ENCODE measurements at regions not wholly inside any gene's neighbourhood (a gene's known extent, or its start where the extent isn't known, plus 50 kb on each side); places are given as distances from the start of the nearest gene placed in this dataset.

DNA sequence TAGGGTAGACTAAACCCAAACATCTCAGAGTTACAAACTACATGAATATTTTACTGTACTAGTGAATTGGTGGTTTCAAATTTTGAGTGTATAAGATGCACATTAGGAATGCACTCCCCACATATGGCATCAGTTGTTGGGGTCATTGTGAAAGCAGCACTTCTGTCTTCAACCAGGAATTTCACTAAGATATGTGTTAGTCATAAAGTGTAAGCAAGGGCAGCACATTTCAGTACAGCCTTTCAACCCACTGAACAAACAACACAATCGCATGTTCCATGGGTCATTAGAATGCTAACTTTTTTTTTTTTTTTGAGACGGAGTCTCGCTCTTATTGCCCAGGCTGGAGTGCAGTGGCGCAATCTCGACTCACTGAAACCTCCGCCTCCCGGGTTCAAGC is 164.1 kb upstream of the MAP2 start:
- TF ChIP-seq FOXP2 (optimal IDR thresholded peaks at IDR 0.05; ENCODE audit: borderline replicate concordance, extremely low read depth, extremely low read length, insufficient read depth) (no peak), REST (IDR thresholded peaks at IDR 0.05; ENCODE audit: insufficient read depth in 1 of 2, low read depth in 2 of 2, low read length in 2 of 2) (no peak), SIN3A (IDR thresholded peaks at IDR 0.05; ENCODE audit: borderline replicate concordance, insufficient read depth, low read length) (no peak), TAF1 (IDR thresholded peaks at IDR 0.05; ENCODE audit: borderline replicate concordance, insufficient read depth, low read length) (no peak), POLR2AphosphoS5 (IDR thresholded peaks at IDR 0.05; ENCODE audit: low read depth, low read length) (no peak)

- TF ChIP-seq TAF1 (IDR thresholded peaks at IDR 0.05; ENCODE audit: borderline replicate concordance, insufficient read depth, low read length) = no peak
- TF ChIP-seq POLR2AphosphoS5 (IDR thresholded peaks at IDR 0.05; ENCODE audit: low read depth, low read length) = no peak
- no peak for TF ChIP-seq SIN3A (IDR thresholded peaks at IDR 0.05; ENCODE audit: borderline replicate concordance, insufficient read depth, low read length)
- no peak for TF ChIP-seq REST (IDR thresholded peaks at IDR 0.05; ENCODE audit: insufficient read depth in 1 of 2, low read depth in 2 of 2, low read length in 2 of 2)
- TF ChIP-seq FOXP2 (optimal IDR thresholded peaks at IDR 0.05; ENCODE audit: borderline replicate concordance, extremely low read depth, extremely low read length, insufficient read depth) = no peak
Measured at GRCh38 chr2:209260281-209260680, 163.6 kb upstream of the MAP2 start.

DNA sequence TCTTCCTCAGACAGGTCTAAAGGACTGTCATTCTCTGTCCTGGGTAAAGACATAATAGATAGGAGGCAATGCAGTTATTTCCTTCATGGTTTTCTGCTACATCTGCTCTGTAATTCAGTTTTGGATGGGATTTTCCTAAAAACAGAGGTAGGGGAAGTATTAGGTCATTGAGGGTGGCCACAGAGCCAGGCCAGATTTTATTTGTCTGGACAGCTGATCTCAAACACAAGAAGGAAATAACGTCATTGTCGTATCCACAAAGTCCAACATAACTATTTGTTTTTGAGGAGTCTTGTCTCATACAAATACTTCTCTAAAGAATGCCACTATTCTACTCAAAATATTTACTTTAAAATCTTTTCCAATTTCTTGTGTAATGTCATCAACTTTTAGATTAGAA is 154.8 kb upstream of the MAP2 start:
- TF ChIP-seq TAF1 (IDR thresholded peaks at IDR 0.05; ENCODE audit: borderline replicate concordance, insufficient read depth, low read length) (no peak), SIN3A (IDR thresholded peaks at IDR 0.05; ENCODE audit: borderline replicate concordance, insufficient read depth, low read length) (no peak), FOXP2 (optimal IDR thresholded peaks at IDR 0.05; ENCODE audit: borderline replicate concordance, extremely low read depth, extremely low read length, insufficient read depth) (no peak), POLR2AphosphoS5 (IDR thresholded peaks at IDR 0.05; ENCODE audit: low read depth, low read length) (no peak), REST (IDR thresholded peaks at IDR 0.05; ENCODE audit: insufficient read depth in 1 of 2, low read depth in 2 of 2, low read length in 2 of 2) (no peak)

- no peak for TF ChIP-seq REST (IDR thresholded peaks at IDR 0.05; ENCODE audit: insufficient read depth in 1 of 2, low read depth in 2 of 2, low read length in 2 of 2)
- no peak for TF ChIP-seq TAF1 (IDR thresholded peaks at IDR 0.05; ENCODE audit: borderline replicate concordance, insufficient read depth, low read length)
- no peak for TF ChIP-seq SIN3A (IDR thresholded peaks at IDR 0.05; ENCODE audit: borderline replicate concordance, insufficient read depth, low read length)
- TF ChIP-seq POLR2AphosphoS5 (IDR thresholded peaks at IDR 0.05; ENCODE audit: low read depth, low read length) = no peak
- no peak for TF ChIP-seq FOXP2 (optimal IDR thresholded peaks at IDR 0.05; ENCODE audit: borderline replicate concordance, extremely low read depth, extremely low read length, insufficient read depth)
Measured at GRCh38 chr2:209276000-209276399, 147.8 kb upstream of the MAP2 start.

DNA sequence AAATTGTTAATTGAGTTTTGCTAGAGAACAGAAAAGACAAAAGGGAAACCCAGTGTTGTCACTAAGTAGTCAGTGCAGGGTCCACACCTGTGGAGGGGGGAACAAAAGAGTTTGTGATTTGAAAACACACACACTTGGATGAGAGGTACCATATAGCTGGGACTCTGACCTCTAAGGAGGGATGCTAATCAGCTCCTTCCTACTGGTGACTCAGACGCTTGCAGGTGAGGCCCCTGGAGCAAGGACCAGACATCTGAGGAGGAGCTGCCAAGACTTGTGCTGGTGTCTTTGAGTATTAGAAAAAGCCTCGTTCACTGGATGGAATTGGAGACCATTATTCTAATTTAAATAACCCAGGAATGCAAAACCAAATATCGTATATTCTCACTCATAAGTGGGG is 146.4 kb upstream of the MAP2 start:
- TF ChIP-seq TAF1 (IDR thresholded peaks at IDR 0.05; ENCODE audit: borderline replicate concordance, insufficient read depth, low read length) = no peak
- TF ChIP-seq REST (IDR thresholded peaks at IDR 0.05; ENCODE audit: insufficient read depth in 1 of 2, low read depth in 2 of 2, low read length in 2 of 2) = no peak
- TF ChIP-seq FOXP2 (optimal IDR thresholded peaks at IDR 0.05; ENCODE audit: borderline replicate concordance, extremely low read depth, extremely low read length, insufficient read depth) = no peak
- TF ChIP-seq SIN3A (IDR thresholded peaks at IDR 0.05; ENCODE audit: borderline replicate concordance, insufficient read depth, low read length) = no peak
- no peak for TF ChIP-seq POLR2AphosphoS5 (IDR thresholded peaks at IDR 0.05; ENCODE audit: low read depth, low read length)

Data from PFSK-1 (cell line).